OCI-LY7 (cell line): ENCODE measurements at regions not wholly inside any gene's neighbourhood (a gene's known extent, or its start where the extent isn't known, plus 50 kb on each side); places are given as distances from the start of the nearest gene placed in this dataset.

Experiments
- BruUV-seq: library from RNA; stranded (reverse); fragments of 400-500 nt; replicated peaks from 2 replicates; lab custom pipeline; 2021; lab: Mats Ljungman, UMichigan
- CTCF ChIA-PET: fragments of 300-600 bp; sonication (Branson Sonifier 250); formaldehyde crosslinking; loops from one replicate; lab custom pipeline; 2022; ENCODE audit warnings: antibody characterized with exemption; ENCODE audit not compliant: unreplicated experiment; lab: Charles Lee
- POLR2A ChIA-PET: fragments of 300-600 bp; sonication (Branson Sonifier 250); formaldehyde crosslinking; loops from one replicate; lab custom pipeline; 2022; ENCODE audit warnings: antibody characterized with exemption; lab: Charles Lee
- DNase-seq: peaks from one replicate; pipeline ENCODE4 v3.0.0-alpha.2; 2015; ENCODE audit warnings: low spot score
- H2AFZ ChIP-seq: fragments of 200-600 bp; sonication (generic), shearing (Covaris generic); 2 replicates; pipeline ENCODE4 v1.6.1; 2014; ENCODE audit warnings: mild to moderate bottlenecking, antibody characterized with exemption, low read length, moderate library complexity
- H3K27ac ChIP-seq: fragments of 200-600 bp; sonication (generic); 2 replicates; pipeline ENCODE4 v1.5.1; 2014; ENCODE audit warnings: mixed run types, low read depth, mild to moderate bottlenecking, moderate library complexity, low read length, inconsistent platforms; ENCODE audit not compliant: poor library complexity, severe bottlenecking
- H3K36me3 ChIP-seq: fragments of 200-600 bp; sonication (generic); 2 replicates; pipeline ENCODE4 v1.6.1; 2014; ENCODE audit warnings: mild to moderate bottlenecking, antibody characterized with exemption, low read length, moderate library complexity, mixed read lengths; ENCODE audit not compliant: insufficient read depth
- H3K4me1 ChIP-seq: fragments of 200-600 bp; sonication (generic); 2 replicates; pipeline ENCODE4 v1.5.1; 2014; ENCODE audit warnings: mild to moderate bottlenecking, low read length; ENCODE audit not compliant: insufficient read depth, poor library complexity, severe bottlenecking
- H3K4me2 ChIP-seq: fragments of 200-600 bp; sonication (generic); 2 replicates; pipeline ENCODE4 v1.6.1; 2014; ENCODE audit warnings: mild to moderate bottlenecking, low read length
- H3K4me3 ChIP-seq: fragments of 200-600 bp; sonication (generic); 2 replicates; pipeline ENCODE4 v1.5.1; 2014; ENCODE audit warnings: mild to moderate bottlenecking, low read depth, low read length; ENCODE audit not compliant: poor library complexity, severe bottlenecking
- H3K79me2 ChIP-seq: fragments of 200-600 bp; sonication (generic); 2 replicates; pipeline ENCODE4 v1.6.1; 2016; ENCODE audit warnings: low read depth, mild to moderate bottlenecking, low read length, moderate library complexity, mixed read lengths; ENCODE audit not compliant: insufficient read depth
- H3K9me2 ChIP-seq: fragments of 200-600 bp; sonication (generic); 2 replicates; pipeline ENCODE4 v1.6.1; 2016; ENCODE audit warnings: mild to moderate bottlenecking, low read length, mixed read lengths; ENCODE audit not compliant: insufficient read depth
- H3K9me3 ChIP-seq: fragments of 200-600 bp; sonication (generic); 2 replicates; pipeline ENCODE4 v1.6.1; 2014; ENCODE audit warnings: mild to moderate bottlenecking, mixed run types, low read length, mixed read lengths
- H4K20me1 ChIP-seq: fragments of 200-600 bp; sonication (generic); 2 replicates; pipeline ENCODE4 v1.6.1; 2014; ENCODE audit warnings: mild to moderate bottlenecking, antibody characterized with exemption, low read length, moderate library complexity, mixed read lengths; ENCODE audit not compliant: insufficient read depth
- EZH2phosphoT487 ChIP-seq: fragments of 200-600 bp; sonication (generic); IDR thresholded peaks from 2 replicates; pipeline ENCODE4 v1.6.1; 2018; ENCODE audit warnings: low read depth, borderline replicate concordance, mild to moderate bottlenecking, mixed run types, antibody characterized with exemption, low read length, moderate library complexity, mixed read lengths
- intact Hi-C: fragments of 100-400 bp; cut with micrococcal nuclease; formaldehyde crosslinking; loops from one replicate; pipeline ENCODE4 v1.10.0; 2022; ENCODE audit not compliant: unreplicated experiment
- TF ChIP-seq, protein P1 (sequence below): fragments of 200-600 bp; sonication (generic); conservative IDR thresholded peaks from 2 replicates; pipeline ENCODE4 v1.5.1; 2014; ENCODE audit warnings: mild to moderate bottlenecking, antibody characterized with exemption, low read length, moderate library complexity, mixed read lengths

DNA sequence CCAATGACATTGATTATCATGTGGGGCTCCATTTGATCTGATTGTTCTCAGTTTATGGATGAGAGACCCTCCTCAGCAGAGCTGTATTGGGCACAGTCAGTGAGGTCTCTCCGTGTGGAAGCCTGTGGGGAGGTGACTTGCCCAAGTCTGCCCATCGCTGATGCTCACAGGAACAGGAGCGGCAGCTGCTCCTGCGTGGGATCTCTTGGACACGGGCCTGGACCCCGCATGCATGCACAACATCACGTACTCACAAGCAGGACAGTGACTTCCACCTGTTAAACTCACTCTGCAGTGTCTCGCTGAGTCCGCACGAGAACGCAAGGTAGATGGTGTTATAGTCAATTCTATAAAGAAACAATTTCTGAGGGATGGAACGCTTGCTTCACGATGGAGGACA, 55.0 kb downstream of the KCNF1 start:
- Histone ChIP-seq H2AFZ (no peak overlapping the region), H3K9me3 (no peaks in the 10 kb centered on the region), H3K36me3 (no peaks in the 10 kb centered on the region), H3K4me3 (no peak overlapping the region), H3K27ac (no peak overlapping the region), H4K20me1 (no peaks in the 10 kb centered on the region; the same call in 1 of the 2 replicates), H3K79me2 (no peaks in the 10 kb centered on the region), H3K4me2 (no peak overlapping the region), H3K9me2 (no peaks in the 10 kb centered on the region), H3K4me1 (no peaks in the 10 kb centered on the region)
- no peak for DNase-seq
- intact Hi-C loops = no loop called here
- no TSS peak for BruUV-seq
- CTCF ChIA-PET = no interaction called here
- POLR2A ChIA-PET = interaction anchor here (0.6 kb wide), 1 partner anchor 215 kb away, joined by 3 read pairs; no protein-coding TSS in a partner anchor
- TF ChIP-seq, protein P1, sequence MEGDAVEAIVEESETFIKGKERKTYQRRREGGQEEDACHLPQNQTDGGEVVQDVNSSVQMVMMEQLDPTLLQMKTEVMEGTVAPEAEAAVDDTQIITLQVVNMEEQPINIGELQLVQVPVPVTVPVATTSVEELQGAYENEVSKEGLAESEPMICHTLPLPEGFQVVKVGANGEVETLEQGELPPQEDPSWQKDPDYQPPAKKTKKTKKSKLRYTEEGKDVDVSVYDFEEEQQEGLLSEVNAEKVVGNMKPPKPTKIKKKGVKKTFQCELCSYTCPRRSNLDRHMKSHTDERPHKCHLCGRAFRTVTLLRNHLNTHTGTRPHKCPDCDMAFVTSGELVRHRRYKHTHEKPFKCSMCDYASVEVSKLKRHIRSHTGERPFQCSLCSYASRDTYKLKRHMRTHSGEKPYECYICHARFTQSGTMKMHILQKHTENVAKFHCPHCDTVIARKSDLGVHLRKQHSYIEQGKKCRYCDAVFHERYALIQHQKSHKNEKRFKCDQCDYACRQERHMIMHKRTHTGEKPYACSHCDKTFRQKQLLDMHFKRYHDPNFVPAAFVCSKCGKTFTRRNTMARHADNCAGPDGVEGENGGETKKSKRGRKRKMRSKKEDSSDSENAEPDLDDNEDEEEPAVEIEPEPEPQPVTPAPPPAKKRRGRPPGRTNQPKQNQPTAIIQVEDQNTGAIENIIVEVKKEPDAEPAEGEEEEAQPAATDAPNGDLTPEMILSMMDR = no peak

DNA sequence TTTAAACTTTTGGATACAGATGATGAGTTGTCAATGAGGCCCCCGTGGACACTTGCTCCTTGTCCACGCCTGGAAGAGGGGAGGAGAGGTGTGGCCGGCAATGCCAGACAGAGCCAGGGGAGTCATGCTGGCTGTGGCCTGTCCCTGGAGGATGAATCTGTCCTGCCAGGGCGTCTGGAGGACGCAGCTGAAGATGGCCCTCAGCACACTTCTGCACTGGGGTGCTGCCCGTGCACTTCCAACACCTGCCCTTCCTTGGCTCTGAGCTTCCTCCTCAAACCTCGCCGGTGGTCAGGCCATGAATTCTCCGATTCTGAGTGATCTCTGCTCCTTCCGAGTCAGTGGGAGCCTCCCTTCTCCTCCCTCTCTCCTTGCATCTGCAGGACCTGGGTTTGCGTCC, 56.4 kb downstream of the KCNF1 start:
- no peak for DNase-seq
- intact Hi-C loops = no loop called here
- Histone ChIP-seq H3K9me3 (no peaks in the 10 kb centered on the region), H3K4me2 (no peak overlapping the region), H3K4me1 (no peaks in the 10 kb centered on the region), H2AFZ (no peak overlapping the region), H3K36me3 (no peaks in the 10 kb centered on the region), H3K9me2 (no peaks in the 10 kb centered on the region), H3K4me3 (no peak overlapping the region), H3K27ac (no peak overlapping the region), H3K79me2 (no peaks in the 10 kb centered on the region), H4K20me1 (no peaks in the 10 kb centered on the region; the same call in 1 of the 2 replicates)
- POLR2A ChIA-PET = interaction anchor here (0.6 kb wide), 1 partner anchor 82 kb away, joined by 3 read pairs; no protein-coding TSS in a partner anchor
- TF ChIP-seq, protein P1 = no peak
- TF ChIP-seq EZH2phosphoT487 = no peak
- BruUV-seq = no TSS peak
- CTCF ChIA-PET = no interaction called here

DNA sequence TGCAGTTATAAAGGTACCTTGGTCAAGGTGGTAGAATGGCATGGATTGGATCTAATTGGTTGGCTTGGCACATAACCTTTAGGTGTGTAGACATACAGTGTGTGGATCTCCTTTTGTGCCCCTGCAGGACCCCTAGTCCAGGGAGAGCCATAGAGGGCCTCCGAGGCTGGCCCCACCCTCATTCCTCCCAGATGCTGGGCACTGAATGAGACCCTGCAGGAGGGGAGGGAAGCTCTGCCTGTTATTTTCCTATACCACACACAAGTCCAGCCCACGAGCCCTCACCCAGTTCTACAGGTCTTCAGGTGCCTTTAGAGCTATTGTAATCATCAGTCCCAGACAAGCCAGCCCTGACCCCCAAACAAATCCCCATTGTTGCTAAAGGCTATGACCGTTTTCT, 58.9 kb downstream of the KCNF1 start:
- Histone ChIP-seq H3K79me2 (no peaks in the 10 kb centered on the region), H3K4me3 (no peak overlapping the region), H3K4me2 (no peak overlapping the region), H3K9me3 (no peaks in the 10 kb centered on the region), H3K9me2 (no peaks in the 10 kb centered on the region), H2AFZ (no peak overlapping the region), H4K20me1 (no peaks in the 10 kb centered on the region), H3K4me1 (no peaks in the 10 kb centered on the region), H3K36me3 (no peaks in the 10 kb centered on the region), H3K27ac (no peak overlapping the region)
- no peak for DNase-seq
- intact Hi-C loops = no loop called here
- TF ChIP-seq, protein P1 = no peak
- no peak for TF ChIP-seq EZH2phosphoT487
- ChIA-PET CTCF (no interaction called here), POLR2A (no interaction called here)
- no TSS peak for BruUV-seq
